Glomerular visceral epithelial cell (primary cell): ENCODE measurements at regions not wholly inside any gene's neighbourhood (a gene's known extent, or its start where the extent isn't known, plus 50 kb on each side); places are given as distances from the start of the nearest gene placed in this dataset.

Source experiments
- DNase-seq: peaks from one replicate; pipeline ENCODE4 v3.0.0-alpha.2; 2016; ENCODE audit errors: extremely low spot score

- DNase-seq = no peak
Measured at GRCh38 chr18:40013001-40013609, 1941.9 kb upstream of the PIK3C3 start.

- no peak for DNase-seq
Measured at GRCh38 chr18:40011201-40011600, 1943.8 kb upstream of the PIK3C3 start.

- no peak for DNase-seq
Measured at GRCh38 chr18:40006634-40007033, 1948.4 kb upstream of the PIK3C3 start.

GRCh38 chr18:40004246-40004645 is 1950.8 kb upstream of the PIK3C3 start:
- no peak for DNase-seq

- no peak for DNase-seq
Measured at GRCh38 chr18:39998317-39998716, 1956.7 kb upstream of the PIK3C3 start.

- no peak for DNase-seq
Measured at GRCh38 chr18:39994498-39994897, 1960.5 kb upstream of the PIK3C3 start.

- DNase-seq = no peak
Measured at GRCh38 chr18:39991696-39992265, 1963.3 kb upstream of the PIK3C3 start.

- DNase-seq = no peak
Measured at GRCh38 chr18:39990540-39990939, 1964.5 kb upstream of the PIK3C3 start.

- no peak for DNase-seq
Measured at GRCh38 chr18:39976771-39977170, 1978.3 kb upstream of the PIK3C3 start.

GRCh38 chr18:39972521-39972920 is 1982.5 kb upstream of the PIK3C3 start:
- DNase-seq = no peak

GRCh38 chr18:39969803-39970494 is 1985.1 kb upstream of the PIK3C3 start:
- no peak for DNase-seq

GRCh38 chr18:39966275-39966674 is 1988.8 kb upstream of the PIK3C3 start:
- DNase-seq = no peak

GRCh38 chr18:39962546-39962945 is 1992.5 kb upstream of the PIK3C3 start:
- no peak for DNase-seq

GRCh38 chr18:39960550-39960949 is 1994.5 kb upstream of the PIK3C3 start:
- DNase-seq = peak; percentile 4

- DNase-seq = no peak
Measured at GRCh38 chr18:39959839-39960238, 1995.2 kb upstream of the PIK3C3 start.

GRCh38 chr18:39958876-39959275 is 1996.2 kb upstream of the PIK3C3 start:
- no peak for DNase-seq

GRCh38 chr18:39952816-39953215 is 2002.2 kb upstream of the PIK3C3 start:
- no peak for DNase-seq

GRCh38 chr18:39951142-39951720 is 2003.8 kb upstream of the PIK3C3 start:
- DNase-seq = no peak

GRCh38 chr18:39946623-39947061 is 2008.4 kb upstream of the PIK3C3 start:
- peak; percentile 28 for DNase-seq

GRCh38 chr18:39945076-39945475 is 2010.0 kb upstream of the PIK3C3 start:
- DNase-seq = no peak

- DNase-seq = no peak
Measured at GRCh38 chr18:39942702-39943101, 2012.3 kb upstream of the PIK3C3 start.

- no peak for DNase-seq
Measured at GRCh38 chr18:39938676-39939608, 2016.1 kb upstream of the PIK3C3 start.
